ENCODE measurements at regions not wholly inside any gene's neighbourhood (a gene's known extent, or its start where the extent isn't known, plus 50 kb on each side); places are given as distances from the start of the nearest gene placed in this dataset.
"Not testable (repeated sequence)": the region's sequence is repeated elsewhere in the genome, so short reads cannot be mapped to it uniquely, and the experiment has no call there.

GRCh38 chr5:99765011-99765410 is 770.2 kb upstream of the FAM174A start:
- H3K9me3 Mint-ChIP-seq, result no peaks in the 10 kb centered on the region
- no peak overlapping the region for H3K4me3 Mint-ChIP-seq
- no peaks in the 10 kb centered on the region for H3K4me1 Mint-ChIP-seq (ENCODE audit: low read depth)
- no peak for DNase-seq (ENCODE audit: low spot score)
- no peak overlapping the region for H3K27ac Mint-ChIP-seq
- H3K36me3 Mint-ChIP-seq (ENCODE audit: low read depth), result no peaks in the 10 kb centered on the region
- H3K27me3 Mint-ChIP-seq (ENCODE audit: insufficient read depth), result no peaks in the 10 kb centered on the region
- intact Hi-C loops (cut with micrococcal nuclease), result no loop called here

DNA sequence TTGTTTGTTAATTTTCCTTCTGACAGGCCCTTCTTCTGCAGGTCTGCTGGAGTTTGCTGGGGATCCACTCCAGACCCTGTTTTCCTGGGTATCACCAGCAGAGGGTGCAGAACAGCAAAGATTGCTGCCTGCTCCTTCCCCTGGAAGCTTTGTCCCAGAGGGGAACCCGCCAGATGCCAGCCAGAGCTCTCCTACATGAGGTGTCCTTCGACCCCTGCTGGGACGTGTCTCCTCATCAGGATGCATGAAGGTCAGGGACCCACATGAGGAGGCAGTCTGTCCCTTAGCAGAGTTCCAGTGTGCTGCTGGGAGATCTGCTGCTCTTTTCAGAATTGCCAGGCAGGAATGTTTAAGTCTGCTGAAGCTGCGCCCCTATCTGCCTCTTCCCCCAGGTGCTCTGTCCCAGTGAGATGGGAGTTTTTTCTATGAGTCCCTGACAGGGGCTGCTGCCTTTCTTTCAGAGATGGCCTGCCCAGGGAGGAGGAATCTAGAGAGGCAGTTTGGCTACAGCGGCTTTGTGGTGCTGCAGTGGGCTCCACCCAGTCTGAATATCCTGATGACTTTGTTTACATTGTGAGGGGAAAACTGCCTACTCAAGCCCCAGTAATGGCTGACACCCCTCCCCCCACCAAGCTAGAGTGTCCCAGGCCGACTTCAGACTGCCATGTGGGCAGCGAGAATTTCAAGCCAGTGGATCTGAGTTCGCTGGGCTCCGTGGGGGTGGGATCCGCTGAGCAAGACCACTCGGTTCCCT is 772.0 kb upstream of the FAM174A start:
- H3K4me1 Mint-ChIP-seq (ENCODE audit: low read depth), result no peaks in the 10 kb centered on the region
- H3K27me3 Mint-ChIP-seq (ENCODE audit: insufficient read depth), result no peaks in the 10 kb centered on the region
- H3K4me3 Mint-ChIP-seq, result no peak overlapping the region
- no peak for DNase-seq (ENCODE audit: low spot score)
- H3K9me3 Mint-ChIP-seq, result no peaks in the 10 kb centered on the region
- H3K36me3 Mint-ChIP-seq (ENCODE audit: low read depth), result no peaks in the 10 kb centered on the region
- H3K27ac Mint-ChIP-seq, result no peak overlapping the region
- intact Hi-C loops (cut with micrococcal nuclease), result no loop called here

DNA sequence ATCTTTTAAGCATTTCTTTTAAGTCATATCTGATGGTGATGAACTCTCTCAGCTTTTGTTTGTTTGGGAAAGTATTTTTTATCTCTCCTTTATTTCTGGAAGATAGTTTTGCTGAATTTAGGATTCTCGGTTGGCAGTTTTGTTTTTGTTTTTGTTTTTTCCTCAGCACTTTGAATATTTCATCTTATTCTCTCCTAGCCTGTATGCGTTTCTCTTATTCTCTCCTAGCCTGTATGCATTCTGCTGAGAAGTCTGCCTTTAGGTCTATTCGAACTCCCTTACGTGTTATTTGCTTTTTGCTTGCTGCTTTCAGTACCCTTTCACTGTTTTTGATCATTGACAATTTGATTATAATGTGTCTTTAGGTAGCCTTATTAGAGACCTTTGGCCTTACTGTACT is 787.8 kb upstream of the FAM174A start:
- Mint-ChIP-seq H3K36me3 (ENCODE audit: low read depth) (no peaks in the 10 kb centered on the region), H3K27ac (no peak overlapping the region), H3K4me3 (no peak overlapping the region), H3K4me1 (ENCODE audit: low read depth) (no peaks in the 10 kb centered on the region), H3K9me3 (peaks cover 11% of the 10 kb centered on the region), H3K27me3 (ENCODE audit: insufficient read depth) (no peaks in the 10 kb centered on the region)
- no peak for DNase-seq (ENCODE audit: low spot score)
- intact Hi-C loops (cut with micrococcal nuclease), result no loop called here

DNA sequence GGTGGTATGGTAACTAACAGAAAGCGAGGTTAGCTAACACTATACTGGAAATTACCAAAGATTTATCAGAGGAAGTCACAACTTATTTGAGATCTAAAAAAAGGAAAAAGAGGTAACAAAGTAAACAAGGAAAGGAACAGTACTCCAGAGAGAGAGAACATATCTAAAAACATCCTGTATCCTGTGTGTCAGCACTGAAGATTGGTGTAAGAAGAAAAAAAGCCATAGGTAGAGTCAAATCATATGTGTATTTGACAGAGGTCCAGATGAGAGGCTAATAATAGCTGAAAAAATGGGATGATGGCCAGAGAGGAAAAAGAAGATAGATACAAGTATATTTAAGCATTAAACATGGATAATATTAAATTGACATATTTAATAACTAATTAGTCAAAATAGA is 802.0 kb upstream of the FAM174A start:
- H3K27ac Mint-ChIP-seq; H3K9me3 Mint-ChIP-seq; DNase-seq (ENCODE audit: low spot score); H3K27me3 Mint-ChIP-seq (ENCODE audit: insufficient read depth); H3K4me1 Mint-ChIP-seq (ENCODE audit: low read depth); intact Hi-C loops (cut with micrococcal nuclease); H3K4me3 Mint-ChIP-seq; H3K36me3 Mint-ChIP-seq (ENCODE audit: low read depth): not testable (repeated sequence)

DNA sequence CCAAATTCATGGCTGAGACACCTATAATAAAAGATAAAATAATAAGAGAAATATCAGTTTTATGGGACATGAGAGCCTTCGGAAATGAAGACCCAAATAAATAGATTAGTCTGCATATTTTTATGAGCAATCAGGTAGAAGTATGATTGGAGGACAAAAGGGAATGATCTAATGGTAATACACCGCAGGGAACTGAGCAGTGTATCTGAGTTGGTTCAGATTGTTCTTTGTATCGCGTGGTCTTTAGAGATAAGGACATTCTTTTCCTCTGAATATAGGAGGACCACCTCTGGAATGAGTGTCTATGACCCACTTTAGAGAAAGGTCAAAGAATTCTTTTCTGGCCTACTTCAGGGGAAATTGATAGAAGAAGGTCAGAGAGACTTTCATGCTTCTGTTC is 801.8 kb upstream of the CHD1 start:
- not testable (repeated sequence) for H3K9me3 Mint-ChIP-seq; DNase-seq (ENCODE audit: low spot score); H3K4me1 Mint-ChIP-seq (ENCODE audit: low read depth)

GRCh38 chr5:99724732-99725290 is 796.0 kb upstream of the CHD1 start:
- Mint-ChIP-seq H3K36me3 (ENCODE audit: low read depth) (no peaks in the 10 kb centered on the region), H3K9me3 (no peaks in the 10 kb centered on the region), H3K4me1 (ENCODE audit: low read depth) (no peaks in the 10 kb centered on the region), H3K27ac (no peak overlapping the region), H3K4me3 (no peak overlapping the region), H3K27me3 (ENCODE audit: insufficient read depth) (no peaks in the 10 kb centered on the region)
- intact Hi-C loops (cut with micrococcal nuclease), result no loop called here
- DNase-seq (ENCODE audit: low spot score), result no peak

More for the DNA sequence above, 801.8 kb upstream of the CHD1 start:
- intact Hi-C loops (cut with micrococcal nuclease); H3K4me3 Mint-ChIP-seq; H3K27ac Mint-ChIP-seq; H3K27me3 Mint-ChIP-seq (ENCODE audit: insufficient read depth); H3K36me3 Mint-ChIP-seq (ENCODE audit: low read depth): not testable (repeated sequence)

- intact Hi-C loops (cut with micrococcal nuclease), result no loop called here
- no peaks in the 10 kb centered on the region for H3K27me3 Mint-ChIP-seq (ENCODE audit: insufficient read depth)
- no peak overlapping the region for H3K4me3 Mint-ChIP-seq
- H3K9me3 Mint-ChIP-seq, result no peaks in the 10 kb centered on the region
- DNase-seq (ENCODE audit: low spot score), result no peak
- no peak overlapping the region for H3K27ac Mint-ChIP-seq
- H3K36me3 Mint-ChIP-seq (ENCODE audit: low read depth), result no peaks in the 10 kb centered on the region
- no peaks in the 10 kb centered on the region for H3K4me1 Mint-ChIP-seq (ENCODE audit: low read depth)
Measured at GRCh38 chr5:99721506-99721905, 792.7 kb upstream of the CHD1 start.

GRCh38 chr5:99715921-99716320 is 787.1 kb upstream of the CHD1 start:
- H3K9me3 Mint-ChIP-seq, result no peaks in the 10 kb centered on the region
- intact Hi-C loops (cut with micrococcal nuclease), result no loop called here
- H3K27me3 Mint-ChIP-seq (ENCODE audit: insufficient read depth), result no peaks in the 10 kb centered on the region
- H3K27ac Mint-ChIP-seq, result no peak overlapping the region
- no peak overlapping the region for H3K4me3 Mint-ChIP-seq
- no peak for DNase-seq (ENCODE audit: low spot score)
- H3K4me1 Mint-ChIP-seq (ENCODE audit: low read depth), result no peaks in the 10 kb centered on the region
- no peaks in the 10 kb centered on the region for H3K36me3 Mint-ChIP-seq (ENCODE audit: low read depth)

GRCh38 chr5:99706160-99706559 is 777.4 kb upstream of the CHD1 start:
- H3K4me3 Mint-ChIP-seq, result no peak overlapping the region
- H3K27ac Mint-ChIP-seq, result no peak overlapping the region
- H3K9me3 Mint-ChIP-seq, result no peaks in the 10 kb centered on the region
- H3K36me3 Mint-ChIP-seq (ENCODE audit: low read depth), result no peaks in the 10 kb centered on the region
- intact Hi-C loops (cut with micrococcal nuclease), result no loop called here
- DNase-seq (ENCODE audit: low spot score), result no peak
- no peaks in the 10 kb centered on the region for H3K27me3 Mint-ChIP-seq (ENCODE audit: insufficient read depth)
- no peaks in the 10 kb centered on the region for H3K4me1 Mint-ChIP-seq (ENCODE audit: low read depth)

DNA sequence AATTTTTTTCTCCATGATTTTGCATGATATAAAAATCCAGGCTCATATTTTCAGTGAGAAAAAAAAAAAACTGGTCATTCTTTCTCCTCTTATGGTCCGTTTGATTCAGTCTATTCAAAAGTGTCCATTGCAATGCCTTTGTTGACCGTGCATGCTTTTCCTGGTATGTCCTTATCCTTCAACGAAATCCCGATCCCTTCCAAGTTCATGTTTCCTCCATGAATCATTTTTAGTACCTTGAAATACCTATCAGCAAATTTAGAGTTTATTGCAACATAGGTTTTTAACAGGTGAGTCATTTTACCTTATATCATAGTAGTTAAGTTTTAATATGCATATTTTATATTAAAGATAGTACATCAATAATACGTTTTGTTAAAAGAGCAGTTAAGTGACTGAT is 773.8 kb upstream of the CHD1 start:
- no peak for DNase-seq (ENCODE audit: low spot score)
- Mint-ChIP-seq H3K27me3 (ENCODE audit: insufficient read depth) (no peaks in the 10 kb centered on the region), H3K36me3 (ENCODE audit: low read depth) (no peaks in the 10 kb centered on the region), H3K27ac (no peak overlapping the region), H3K9me3 (no peaks in the 10 kb centered on the region), H3K4me1 (ENCODE audit: low read depth) (no peaks in the 10 kb centered on the region), H3K4me3 (no peak overlapping the region)
- intact Hi-C loops (cut with micrococcal nuclease), result no loop called here

- DNase-seq (ENCODE audit: low spot score), result no peak
- no peaks in the 10 kb centered on the region for H3K9me3 Mint-ChIP-seq
- H3K4me1 Mint-ChIP-seq (ENCODE audit: low read depth), result no peaks in the 10 kb centered on the region
- no peak overlapping the region for H3K4me3 Mint-ChIP-seq
- H3K27ac Mint-ChIP-seq, result no peak overlapping the region
- no peaks in the 10 kb centered on the region for H3K36me3 Mint-ChIP-seq (ENCODE audit: low read depth)
- no peaks in the 10 kb centered on the region for H3K27me3 Mint-ChIP-seq (ENCODE audit: insufficient read depth)
- intact Hi-C loops (cut with micrococcal nuclease), result no loop called here
Measured at GRCh38 chr5:99694884-99695283, 766.1 kb upstream of the CHD1 start.

GRCh38 chr5:99686538-99686937 is 757.7 kb upstream of the CHD1 start:
- no peaks in the 10 kb centered on the region for H3K4me1 Mint-ChIP-seq (ENCODE audit: low read depth)
- no peak overlapping the region for H3K4me3 Mint-ChIP-seq
- H3K27ac Mint-ChIP-seq, result no peak overlapping the region
- no peak for DNase-seq (ENCODE audit: low spot score)
- intact Hi-C loops (cut with micrococcal nuclease), result no loop called here
- no peaks in the 10 kb centered on the region for H3K36me3 Mint-ChIP-seq (ENCODE audit: low read depth)
- peaks cover 6% of the 10 kb centered on the region for H3K9me3 Mint-ChIP-seq
- H3K27me3 Mint-ChIP-seq (ENCODE audit: insufficient read depth), result no peaks in the 10 kb centered on the region

GRCh38 chr5:99675974-99676373 is 747.2 kb upstream of the CHD1 start:
- intact Hi-C loops (cut with micrococcal nuclease), result no loop called here
- no peaks in the 10 kb centered on the region for H3K9me3 Mint-ChIP-seq
- H3K36me3 Mint-ChIP-seq (ENCODE audit: low read depth), result no peaks in the 10 kb centered on the region
- no peak overlapping the region for H3K27ac Mint-ChIP-seq
- no peak for DNase-seq (ENCODE audit: low spot score)
- no peaks in the 10 kb centered on the region for H3K27me3 Mint-ChIP-seq (ENCODE audit: insufficient read depth)
- H3K4me1 Mint-ChIP-seq (ENCODE audit: low read depth), result no peaks in the 10 kb centered on the region
- no peak overlapping the region for H3K4me3 Mint-ChIP-seq

DNA sequence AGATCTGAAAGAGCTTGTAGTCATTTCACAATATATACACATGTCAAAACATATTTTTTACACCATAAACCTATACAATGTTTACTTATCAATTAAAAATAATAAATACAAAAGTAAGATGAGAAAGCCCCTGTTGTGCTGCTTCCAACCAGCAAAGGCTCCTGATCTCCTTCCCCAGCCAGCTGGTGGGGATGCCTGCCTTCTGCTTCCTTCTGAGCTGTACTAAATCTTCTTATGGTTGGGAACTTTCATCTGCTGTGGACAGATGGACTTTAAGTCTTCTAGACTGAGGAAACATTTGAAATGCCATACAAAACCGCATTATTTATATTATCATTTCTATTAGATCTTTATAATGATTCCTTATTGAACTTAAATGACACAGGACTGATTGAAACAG is 745.3 kb upstream of the CHD1 start:
- no peaks in the 10 kb centered on the region for H3K9me3 Mint-ChIP-seq
- H3K4me1 Mint-ChIP-seq (ENCODE audit: low read depth), result no peaks in the 10 kb centered on the region
- H3K27ac Mint-ChIP-seq, result no peak overlapping the region
- H3K4me3 Mint-ChIP-seq, result no peak overlapping the region
- no peaks in the 10 kb centered on the region for H3K27me3 Mint-ChIP-seq (ENCODE audit: insufficient read depth)
- no peaks in the 10 kb centered on the region for H3K36me3 Mint-ChIP-seq (ENCODE audit: low read depth)
- intact Hi-C loops (cut with micrococcal nuclease), result no loop called here
- DNase-seq (ENCODE audit: low spot score), result no peak

Measured in activated T-helper 1 cell treated with anti-CD3 and anti-CD28 coated beads, Interleukin-12 subunit alpha, Interleukin-12 subunit beta, Interleukin-2, Interleukin-4 antibody, amounts not matched to agents 30 ng/mL and 10 ng/mL and 1 ng/mL, durations not matched to agents 14 hours and 24 hours and 36 hours (primary cell).